Uterus (tissue), 3 donors: ENCODE measurements at regions not wholly inside any gene's neighbourhood (a gene's known extent, or its start where the extent isn't known, plus 50 kb on each side); places are given as distances from the start of the nearest gene placed in this dataset.

Experiments
- DNase-seq, 2 donors: peaks; one replicate each; pipeline ENCODE4 v3.0.0-alpha.2; 2019 to 2020
- H3K27ac ChIP-seq, 2 donors: fragments of 200-600 bp; sonication (generic); 1 replicate in 1 of 2; 2 replicates in 1 of 2; pipeline ENCODE4 v1.5.1; 2016 to 2018
- H3K27me3 ChIP-seq, 2 donors: fragments of 200-600 bp; sonication (generic); one replicate each; pipeline ENCODE4 v1.5.1; 2018 to 2019; ENCODE audit warnings: control low read depth in 1 of 2
- H3K36me3 ChIP-seq, 2 donors: fragments of 200-600 bp; sonication (generic); one replicate each; pipeline ENCODE4 v1.5.1; 2019; ENCODE audit warnings: control low read depth in 1 of 2
- H3K4me1 ChIP-seq, 2 donors: fragments of 200-600 bp; sonication (generic); one replicate each; pipeline ENCODE4 v1.5.1; 2018 to 2019; ENCODE audit warnings: control low read depth in 1 of 2
- H3K4me3 ChIP-seq, 2 donors: fragments of 200-600 bp; sonication (generic); 1 replicate in 1 of 2; 2 replicates in 1 of 2; pipeline ENCODE4 v1.5.1; 2018 to 2019; ENCODE audit warnings: mild to moderate bottlenecking in 1 of 2
- H3K9me3 ChIP-seq, 2 donors: fragments of 200-600 bp; sonication (generic); one replicate each; pipeline ENCODE4 v1.5.1; 2019; ENCODE audit warnings: control low read depth in 1 of 2
- POLR2A ChIP-seq, 2 donors: fragments of 450-650 bp; IDR thresholded peaks; one replicate each; pipeline ENCODE4 v1.6.1; 2016; ENCODE audit warnings: antibody characterized with exemption in 2 of 2, mild to moderate bottlenecking in 1 of 2, moderate library complexity in 1 of 2
- intact Hi-C: fragments of 100-400 bp; cut with DNase I; formaldehyde crosslinking; loops from one replicate; pipeline ENCODE4 v1.15.1; 2023; ENCODE audit warnings: low total_unique reads
- TF ChIP-seq, protein P1 (sequence below), 4 experiments: fragments of 200-600 bp in 2 of 4; fragments of 450-650 bp in 2 of 4; sonication (generic) in 2 of 4; IDR thresholded peaks; one replicate each; pipeline ENCODE4 v1.5.1; 2016 to 2019; ENCODE audit warnings: antibody characterized with exemption in 4 of 4, mild to moderate bottlenecking in 2 of 4, moderate library complexity in 1 of 4
- donor health status: DM: yes; HTN: yes; CAD: no.

DNA sequence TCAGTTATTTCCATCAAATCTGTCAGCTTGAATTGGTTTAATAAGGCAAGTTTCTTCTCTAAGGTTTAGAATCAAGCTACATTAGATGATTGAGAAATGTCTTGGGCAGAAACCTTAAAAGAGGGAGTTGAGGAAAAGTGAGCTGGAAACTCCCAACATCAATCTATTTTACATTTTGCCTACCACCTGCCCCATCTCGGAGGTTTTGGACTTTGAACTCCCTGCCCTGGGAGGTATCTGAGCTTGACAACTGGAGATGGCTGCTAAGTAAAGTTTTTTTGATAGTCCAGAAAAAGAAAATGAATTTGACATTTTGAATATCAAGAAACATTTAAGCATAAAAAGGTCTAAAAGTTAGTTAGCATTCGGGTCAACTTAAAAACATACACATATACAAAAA is 234.2 kb downstream of the NFKBIZ start:
- no peak for TF ChIP-seq POLR2A (IDR thresholded peaks at IDR 0.05)
- TF ChIP-seq, protein P1, sequence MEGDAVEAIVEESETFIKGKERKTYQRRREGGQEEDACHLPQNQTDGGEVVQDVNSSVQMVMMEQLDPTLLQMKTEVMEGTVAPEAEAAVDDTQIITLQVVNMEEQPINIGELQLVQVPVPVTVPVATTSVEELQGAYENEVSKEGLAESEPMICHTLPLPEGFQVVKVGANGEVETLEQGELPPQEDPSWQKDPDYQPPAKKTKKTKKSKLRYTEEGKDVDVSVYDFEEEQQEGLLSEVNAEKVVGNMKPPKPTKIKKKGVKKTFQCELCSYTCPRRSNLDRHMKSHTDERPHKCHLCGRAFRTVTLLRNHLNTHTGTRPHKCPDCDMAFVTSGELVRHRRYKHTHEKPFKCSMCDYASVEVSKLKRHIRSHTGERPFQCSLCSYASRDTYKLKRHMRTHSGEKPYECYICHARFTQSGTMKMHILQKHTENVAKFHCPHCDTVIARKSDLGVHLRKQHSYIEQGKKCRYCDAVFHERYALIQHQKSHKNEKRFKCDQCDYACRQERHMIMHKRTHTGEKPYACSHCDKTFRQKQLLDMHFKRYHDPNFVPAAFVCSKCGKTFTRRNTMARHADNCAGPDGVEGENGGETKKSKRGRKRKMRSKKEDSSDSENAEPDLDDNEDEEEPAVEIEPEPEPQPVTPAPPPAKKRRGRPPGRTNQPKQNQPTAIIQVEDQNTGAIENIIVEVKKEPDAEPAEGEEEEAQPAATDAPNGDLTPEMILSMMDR (IDR thresholded peaks at IDR 0.05), result no peak
- intact Hi-C loops, result no loop called here
- no peaks in the 10 kb centered on the region for H3K4me1 ChIP-seq

GRCh38 chr3:102084006-102084405 is 234.7 kb downstream of the NFKBIZ start:
- peak in 1 of 2 donors; percentile 52 for DNase-seq
- no peak overlapping the region for H3K4me3 ChIP-seq
- H3K36me3 ChIP-seq, result no peaks in the 10 kb centered on the region
- no peaks in the 10 kb centered on the region for H3K27me3 ChIP-seq
- intact Hi-C loops, result no loop called here
- peak overlapping the region; percentile 28 to 54 for H3K27ac ChIP-seq
- H3K4me1 ChIP-seq, result no peaks in the 10 kb centered on the region
- no peaks in the 10 kb centered on the region for H3K9me3 ChIP-seq
- no peak for TF ChIP-seq POLR2A (IDR thresholded peaks at IDR 0.05)
- TF ChIP-seq, protein P1 (IDR thresholded peaks at IDR 0.05), result no peak

More for the DNA sequence above, 234.2 kb downstream of the NFKBIZ start:
- Histone ChIP-seq H3K36me3 (no peaks in the 10 kb centered on the region), H3K27ac (peak overlapping the region; percentile 1 to 22), H3K27me3 (no peaks in the 10 kb centered on the region), H3K4me3 (no peak overlapping the region), H3K9me3 (no peaks in the 10 kb centered on the region)
- DNase-seq, result no peak

DNA sequence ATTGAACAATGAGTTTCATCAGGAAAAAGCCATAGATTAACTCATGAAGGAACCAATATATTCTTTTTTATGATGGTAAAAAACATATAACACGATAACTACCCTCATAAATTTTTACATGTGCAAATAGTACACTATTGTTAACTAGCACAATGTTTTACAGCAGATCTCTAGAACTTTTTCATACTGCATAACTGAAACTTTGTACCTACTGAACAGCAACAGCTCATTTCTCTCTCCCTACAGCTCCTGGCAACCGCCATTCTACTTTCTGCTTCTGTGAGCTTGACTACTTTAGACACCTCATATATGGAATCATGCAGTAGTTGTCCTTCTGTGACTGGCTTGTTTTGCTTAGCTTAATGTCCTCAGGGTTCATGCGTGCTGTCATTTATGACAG is 235.4 kb downstream of the NFKBIZ start:
- Histone ChIP-seq H3K4me1 (no peaks in the 10 kb centered on the region), H3K27ac (peak overlapping the region; percentile 28 to 54), H3K27me3 (no peaks in the 10 kb centered on the region), H3K36me3 (no peaks in the 10 kb centered on the region), H3K9me3 (no peaks in the 10 kb centered on the region), H3K4me3 (no peak overlapping the region)
- intact Hi-C loops, result no loop called here
- no peak for DNase-seq
- no peak for TF ChIP-seq POLR2A (IDR thresholded peaks at IDR 0.05)
- TF ChIP-seq, protein P1 (IDR thresholded peaks at IDR 0.05), result no peak

DNA sequence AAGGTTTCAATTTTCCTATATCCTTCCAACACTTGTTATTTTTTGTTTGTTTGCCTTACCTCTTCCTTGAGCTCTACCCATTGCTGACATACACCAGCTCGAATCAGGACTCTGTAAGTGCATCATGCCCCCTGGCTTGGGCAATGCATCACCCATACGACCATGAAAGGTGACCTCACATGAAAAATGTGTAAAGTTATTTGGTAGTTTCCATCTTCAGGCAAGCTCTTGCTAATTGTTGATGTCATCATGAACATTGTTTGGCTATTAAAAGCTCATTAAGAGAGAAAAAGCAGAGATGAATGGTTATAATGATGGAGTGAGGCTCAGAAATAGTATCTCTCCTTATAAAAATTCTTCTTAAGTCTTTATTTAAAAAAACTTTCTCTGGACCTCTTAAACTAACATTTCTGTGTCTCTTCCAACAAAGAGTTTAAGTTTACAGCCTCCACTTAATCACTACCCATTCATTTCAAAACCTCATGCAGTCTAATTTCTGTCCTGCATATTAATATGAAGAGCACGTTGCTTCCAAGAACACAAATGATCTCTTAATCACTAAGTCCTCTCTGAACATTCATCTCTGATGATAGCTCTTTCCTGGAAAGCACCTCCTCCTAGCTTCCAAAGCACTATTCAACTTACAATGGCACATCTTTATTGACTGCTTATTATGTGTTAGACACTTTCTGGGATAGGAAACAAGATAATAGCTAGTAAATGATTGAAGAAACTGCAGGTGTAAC is 236.3 kb downstream of the NFKBIZ start:
- no peaks in the 10 kb centered on the region for H3K27me3 ChIP-seq
- no peaks in the 10 kb centered on the region for H3K36me3 ChIP-seq
- H3K9me3 ChIP-seq, result no peaks in the 10 kb centered on the region
- no peak for TF ChIP-seq POLR2A (IDR thresholded peaks at IDR 0.05)
- TF ChIP-seq, protein P1 (IDR thresholded peaks at IDR 0.05), result no peak
- DNase-seq, result no peak
- intact Hi-C loops, result no loop called here
- peaks cover 0 to 4% of the 10 kb centered on the region in 2 donors for H3K4me1 ChIP-seq
- no peak overlapping the region for H3K4me3 ChIP-seq
- H3K27ac ChIP-seq, result peak overlapping the region; percentile 28 to 54

DNA sequence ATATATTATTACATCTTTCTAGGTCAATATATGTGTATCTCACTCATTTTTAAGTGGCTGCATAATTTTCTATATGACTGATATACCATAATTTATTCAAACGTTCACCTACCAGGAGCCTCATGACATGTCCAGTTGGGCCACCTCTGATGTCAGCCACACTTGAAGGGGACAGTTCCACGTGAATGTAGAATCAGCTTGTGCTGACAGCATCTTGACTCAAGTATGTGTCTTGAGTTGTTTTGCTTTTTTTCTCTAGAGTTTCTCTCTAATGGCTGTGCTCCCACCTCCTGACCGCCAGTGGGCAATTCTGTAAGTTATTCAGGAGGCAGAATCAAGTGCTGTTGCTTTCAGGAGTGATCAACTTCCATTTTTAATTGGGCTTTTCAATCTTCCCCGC is 237.9 kb downstream of the NFKBIZ start:
- no peak overlapping the region for H3K27ac ChIP-seq
- DNase-seq, result no peak
- no peaks in the 10 kb centered on the region for H3K36me3 ChIP-seq
- no peak for TF ChIP-seq POLR2A (IDR thresholded peaks at IDR 0.05)
- TF ChIP-seq, protein P1 (IDR thresholded peaks at IDR 0.05), result no peak
- no peaks in the 10 kb centered on the region for H3K27me3 ChIP-seq
- H3K4me1 ChIP-seq, result peaks cover 0 to 4% of the 10 kb centered on the region in 2 donors
- intact Hi-C loops, result no loop called here
- no peaks in the 10 kb centered on the region for H3K9me3 ChIP-seq
- H3K4me3 ChIP-seq, result no peak overlapping the region
